ENCODE measurements at regions not wholly inside any gene's neighbourhood (a gene's known extent, or its start where the extent isn't known, plus 50 kb on each side); places are given as distances from the start of the nearest gene placed in this dataset.

- in situ Hi-C loops (cut with MboI; ENCODE audit: low sequenced_read_pairs) = no loop called here
Observed at GRCh38 chr13:97658556-97658955, 224.6 kb downstream of the RAP2A start.

More at GRCh38 chr13:97658556-97658955, 224.6 kb downstream of the RAP2A start:
- no peaks in the 10 kb centered on the region for H3K36me3 ChIP-seq (ENCODE audit: control insufficient read depth, insufficient read depth, low read length)
- no peak overlapping the region for H2BK20ac ChIP-seq (ENCODE audit: low read depth, low read length)
- no peak for DNase-seq
- no peaks in the 10 kb centered on the region for H3K9me3 ChIP-seq (ENCODE audit: control insufficient read depth, insufficient read depth, low read length)
- no peaks in the 10 kb centered on the region for H3K79me1 ChIP-seq (ENCODE audit: low read depth in 1 of 2, low read length in 2 of 2)
- TF ChIP-seq RCOR1 (IDR thresholded peaks at IDR 0.05; ENCODE audit: insufficient replicate concordance, low read length) = no peak
- no peak for TF ChIP-seq NFE2L2 (IDR thresholded peaks at IDR 0.05; ENCODE audit: low read depth, low read length)
- TF ChIP-seq MXI1 (IDR thresholded peaks at IDR 0.05; ENCODE audit: borderline replicate concordance, low read depth, low read length) = no peak
- no peak for TF ChIP-seq MAZ (IDR thresholded peaks at IDR 0.05; ENCODE audit: borderline replicate concordance, low read depth, low read length)
- no peak for TF ChIP-seq FOS (IDR thresholded peaks at IDR 0.05; ENCODE audit: low read depth, low read length)
- TF ChIP-seq USF2 (IDR thresholded peaks at IDR 0.05; ENCODE audit: low read depth, low read length) = no peak
- TF ChIP-seq CTCF (conservative IDR thresholded peaks at IDR 0.05; ENCODE audit: low read depth, low read length) = no peak
- no peak for TF ChIP-seq RFX5 (IDR thresholded peaks at IDR 0.05; ENCODE audit: low read depth, low read length)
- no peak for TF ChIP-seq ELK1 (IDR thresholded peaks at IDR 0.05; ENCODE audit: borderline replicate concordance, low read depth, low read length)
- TF ChIP-seq MAFK (IDR thresholded peaks at IDR 0.05; ENCODE audit: low read depth, low read length) = no peak
- TF ChIP-seq RAD21 (IDR thresholded peaks at IDR 0.05; ENCODE audit: low read length) = no peak
- TF ChIP-seq POLR2A (IDR thresholded peaks at IDR 0.05; ENCODE audit: low read depth, low read length) = no peak
- TF ChIP-seq SMC3 (IDR thresholded peaks at IDR 0.05; ENCODE audit: low read depth, low read length) = no peak
- TF ChIP-seq CEBPB (IDR thresholded peaks at IDR 0.05; ENCODE audit: low read depth, low read length) = no peak
- no peak for TF ChIP-seq CHD1 (IDR thresholded peaks at IDR 0.05; ENCODE audit: low read depth, low read length)
- no peak for TF ChIP-seq BHLHE40 (IDR thresholded peaks at IDR 0.05; ENCODE audit: low read depth, low read length)
- H4K8ac ChIP-seq (ENCODE audit: low read depth in 2 of 2, low read length in 2 of 2) = no peak overlapping the region
- no peak overlapping the region for H3K27ac ChIP-seq (ENCODE audit: insufficient read depth, low read length)
- no peak overlapping the region for H3K9ac ChIP-seq (ENCODE audit: low read depth, low read length)
- no peak for ATAC-seq (ENCODE audit: low read depth)
- CTCF ChIA-PET = interaction anchor here (0.7 kb wide), 1 partner anchor 297 kb away, joined by 3 read pairs; no protein-coding TSS in a partner anchor
- H2AFZ ChIP-seq (replicated peaks; ENCODE audit: low read length, poor library complexity) = no peak overlapping the region
- no peak overlapping the region for H2BK15ac ChIP-seq (ENCODE audit: low read depth, low read length)
- POLR2A ChIA-PET (ENCODE audit: unreplicated experiment) = no interaction called here
- H3K23ac ChIP-seq (ENCODE audit: low read depth, low read length) = no peak overlapping the region
- no peak overlapping the region for H3K4me3 ChIP-seq (ENCODE audit: insufficient read depth, low read depth, low read length)
- no peaks in the 10 kb centered on the region for H3K4me1 ChIP-seq (ENCODE audit: control insufficient read depth, insufficient read depth, low read length)
- H3K27me3 ChIP-seq (ENCODE audit: control insufficient read depth, insufficient read depth, low read length) = peaks cover 23% of the 10 kb centered on the region
- H3K14ac ChIP-seq (replicated peaks; ENCODE audit: low read depth, low read length) = no peak overlapping the region
- H3K4ac ChIP-seq (ENCODE audit: low read depth, low read length) = no peak overlapping the region
- no TSS peak for BruUV-seq (replicated peaks)
- H3K56ac ChIP-seq (ENCODE audit: extremely low read depth, insufficient read depth, low read length) = no peak overlapping the region
- dilution Hi-C loops (cut with HindIII; ENCODE audit: low sequenced_read_pairs, unreplicated experiment) = no loop called here
- no peak overlapping the region for H2AK5ac ChIP-seq (ENCODE audit: low read depth, low read length)
- H3K18ac ChIP-seq (ENCODE audit: low read depth, low read length) = no peak overlapping the region
- H4K5ac ChIP-seq (ENCODE audit: low read depth, low read length) = no peak overlapping the region
- H4K20me1 ChIP-seq (ENCODE audit: insufficient read depth, low read length) = no peaks in the 10 kb centered on the region
- no peak overlapping the region for H2AK9ac ChIP-seq (replicated peaks; ENCODE audit: low read depth, low read length, poor library complexity)
- intact Hi-C loops (cut with micrococcal nuclease) = loop anchor here (5.0 kb wide), 3 partner anchors 221 to 641 kb away; no protein-coding TSS in a partner anchor
- H2BK120ac ChIP-seq (ENCODE audit: low read depth, low read length) = no peak overlapping the region
- H3K9me1 ChIP-seq (ENCODE audit: insufficient read depth, low read length) = no peaks in the 10 kb centered on the region
- H3K4me2 ChIP-seq (ENCODE audit: low read depth, low read length) = no peak overlapping the region
- no peak overlapping the region for H4K91ac ChIP-seq (ENCODE audit: insufficient read depth, low read depth, low read length)
- no peak overlapping the region for H2BK5ac ChIP-seq (ENCODE audit: low read depth, low read length, poor library complexity, severe bottlenecking)
